GM18517 (cell line): ENCODE measurements at regions not wholly inside any gene's neighbourhood (a gene's known extent, or its start where the extent isn't known, plus 50 kb on each side); places are given as distances from the start of the nearest gene placed in this dataset.

ENCODE experiments used
- ATAC-seq: cut with Tn5 transposase; IDR thresholded peaks from one replicate; pipeline ENCODE4 v1.9.1; 2021; ENCODE audit warnings: mild to moderate bottlenecking, moderate library complexity; ENCODE audit not compliant: unreplicated experiment

DNA sequence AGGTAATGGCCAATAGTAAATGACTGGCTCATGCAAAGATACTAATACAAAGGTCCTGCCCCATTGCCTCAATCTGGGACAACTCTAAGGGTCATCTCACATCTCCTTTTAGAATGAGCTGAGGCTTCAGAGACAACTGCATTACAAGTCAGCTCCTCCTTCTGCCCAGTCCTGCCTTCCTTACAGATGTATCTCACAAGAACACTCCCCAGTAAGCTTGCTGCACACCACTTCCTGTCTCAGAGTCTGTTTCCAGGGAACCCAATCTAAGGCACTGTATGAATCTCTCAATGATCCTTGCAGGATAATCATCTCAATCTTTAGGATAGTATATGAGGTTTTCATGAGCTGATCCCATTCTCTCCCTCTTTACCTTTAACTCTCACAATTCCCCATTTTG, 57.8 kb upstream of the ZDHHC17 start:
- ATAC-seq: no peak

DNA sequence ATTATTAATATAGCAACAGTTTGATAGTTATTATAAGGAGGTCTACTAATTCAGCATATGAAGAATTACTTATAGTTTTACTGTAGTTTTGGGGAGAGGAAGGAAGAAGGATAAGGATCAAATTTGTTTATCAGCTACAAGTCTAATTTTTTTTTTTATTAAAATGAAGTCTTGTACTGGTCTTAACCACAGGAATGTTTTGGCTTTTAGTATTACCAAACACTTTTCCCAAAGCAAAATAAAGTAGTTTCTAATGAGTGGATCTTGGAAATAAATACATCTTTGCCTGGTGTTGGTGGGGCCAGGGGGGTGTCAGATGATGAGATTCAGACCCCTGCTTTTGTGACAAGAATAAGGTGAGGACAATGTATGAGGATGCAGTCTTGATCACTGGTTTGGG, 57.2 kb upstream of the ZDHHC17 start:
- no peak for ATAC-seq

DNA sequence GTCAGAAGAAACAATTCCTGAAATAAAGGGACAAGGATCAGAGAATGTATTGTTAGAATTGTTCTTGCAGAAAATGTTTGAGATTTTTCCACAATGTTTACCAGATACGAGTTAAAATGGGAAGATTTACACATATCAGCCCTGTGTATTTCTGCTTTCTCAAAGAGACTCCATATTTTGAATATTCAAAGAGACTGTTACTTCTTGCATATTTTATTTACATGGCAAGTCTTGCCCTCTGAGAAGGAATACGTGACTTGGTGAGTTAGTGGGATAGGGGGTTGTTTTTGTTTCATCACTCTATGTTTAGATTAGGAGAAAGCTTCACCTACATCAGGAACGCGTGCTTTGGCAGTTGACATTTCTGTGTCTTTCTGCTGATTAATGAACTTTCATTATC, 56.1 kb upstream of the ZDHHC17 start:
- ATAC-seq: no peak

DNA sequence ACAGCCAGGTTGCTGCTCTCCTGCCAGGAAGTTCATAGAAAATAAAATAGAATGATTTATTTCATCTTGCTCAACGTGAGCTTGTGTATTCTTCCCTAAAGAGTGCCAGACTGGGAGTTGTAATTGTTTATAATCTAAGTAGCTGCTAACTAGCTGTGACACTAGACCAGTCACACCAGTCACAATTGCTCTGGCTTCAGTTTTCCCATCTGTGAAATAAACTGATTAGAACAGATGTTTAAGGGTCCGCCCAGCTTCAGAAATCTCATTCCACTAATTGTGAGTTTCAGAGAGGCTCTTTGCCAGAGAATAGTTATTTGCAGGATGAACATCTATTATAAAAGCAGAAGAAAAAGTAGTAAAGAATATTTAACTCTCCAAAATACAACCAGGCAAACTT, 55.6 kb upstream of the ZDHHC17 start:
- ATAC-seq: no peak

- no peak for ATAC-seq
These were observed 52.7 kb upstream of the ZDHHC17 start for GRCh38 chr12:76711241-76711640.

GRCh38 chr12:76713130-76713529, 50.8 kb upstream of the ZDHHC17 start:
- ATAC-seq: no peak

DNA sequence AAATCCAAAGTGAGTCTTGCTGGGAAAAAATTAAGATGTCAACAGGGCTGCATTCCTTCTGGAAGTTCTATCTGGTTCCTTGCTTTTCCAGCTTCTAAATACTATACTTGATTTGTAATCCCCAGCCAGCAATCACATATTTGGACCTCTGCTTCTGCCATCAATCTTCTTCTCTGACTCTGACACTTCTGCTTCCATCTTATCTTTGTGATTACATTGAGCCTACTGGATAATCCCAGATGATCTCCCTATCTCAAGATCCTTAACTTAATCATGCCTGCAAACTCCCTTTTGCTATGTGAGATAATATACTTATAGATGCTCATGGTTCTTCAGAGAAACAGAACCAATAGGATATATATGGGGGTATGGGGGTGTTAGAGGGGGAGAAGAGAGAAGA, 49.9 kb upstream of the ZDHHC17 start:
- no peak for ATAC-seq
